GM23338 (cell line): ENCODE measurements at regions not wholly inside any gene's neighbourhood (a gene's known extent, or its start where the extent isn't known, plus 50 kb on each side); places are given as distances from the start of the nearest gene placed in this dataset.
A peak's percentile ranks its signal among the peaks of the same experiment; 100 is the strongest.

Experiments used
- ATAC-seq: fragments of 200-7000 bp; cut with Tn5 transposase; 3 replicates; pipeline ENCODE4 v1.9.1; 2020
- DNase-seq: peaks from one replicate; pipeline ENCODE4 v3.0.0-alpha.2; 2015; ENCODE audit warnings: low spot score
- H2AFZ ChIP-seq: fragments of 200-600 bp; sonication (generic); 2 replicates; pipeline ENCODE4 v1.8.0; 2016; ENCODE audit warnings: antibody characterized with exemption, mild to moderate bottlenecking, moderate library complexity
- H3F3A ChIP-seq: fragments of 200-600 bp; sonication (generic); replicated peaks from 2 replicates; pipeline ENCODE4 v1.8.0; 2017; ENCODE audit warnings: antibody characterized with exemption, mixed run types, low read depth
- H3K27ac ChIP-seq: fragments of 200-600 bp; sonication (generic); 2 replicates; pipeline ENCODE4 v1.6.1; 2016; ENCODE audit warnings: low read depth
- H3K27me3 ChIP-seq: fragments of 200-600 bp; sonication (generic); 2 replicates; pipeline ENCODE4 v1.8.0; 2016; ENCODE audit warnings: mild to moderate bottlenecking, mixed run types, moderate library complexity; ENCODE audit not compliant: insufficient read depth
- H3K36me3 ChIP-seq: fragments of 200-600 bp; sonication (generic); 2 replicates; pipeline ENCODE4 v1.8.0; 2016; ENCODE audit warnings: mild to moderate bottlenecking; ENCODE audit not compliant: insufficient read depth
- H3K4me1 ChIP-seq: fragments of 200-600 bp; sonication (generic); 2 replicates; pipeline ENCODE4 v1.8.0; 2016; ENCODE audit warnings: mild to moderate bottlenecking, moderate library complexity; ENCODE audit not compliant: insufficient read depth
- H3K4me2 ChIP-seq: fragments of 200-600 bp; sonication (generic); 2 replicates; pipeline ENCODE4 v1.7.1; 2017; ENCODE audit warnings: mixed run types
- H3K4me3 ChIP-seq: fragments of 200-600 bp; sonication (generic); 2 replicates; pipeline ENCODE4 v1.6.1; 2016; ENCODE audit warnings: mixed run types
- H3K79me2 ChIP-seq: fragments of 200-600 bp; sonication (generic); replicated peaks from 2 replicates; pipeline ENCODE4 v1.8.0; 2017; ENCODE audit warnings: mild to moderate bottlenecking; ENCODE audit not compliant: insufficient read depth
- H3K9me2 ChIP-seq: fragments of 200-600 bp; sonication (generic); 2 replicates; pipeline ENCODE4 v1.8.0; 2017; ENCODE audit not compliant: insufficient read depth
- H4K20me1 ChIP-seq: fragments of 200-600 bp; sonication (generic); replicated peaks from 2 replicates; pipeline ENCODE4 v1.8.0; 2017; ENCODE audit warnings: mild to moderate bottlenecking; ENCODE audit not compliant: insufficient read depth
- H3K27ac Mint-ChIP-seq: 2 replicates; pipeline ENCODE4 v1.8.0; 2020; ENCODE audit warnings: inconsistent platforms, mild to moderate bottlenecking, moderate library complexity, mixed read lengths
- H3K27me3 Mint-ChIP-seq: 3 replicates; pipeline ENCODE4 v1.8.0; 2022; ENCODE audit warnings: low read depth, mild to moderate bottlenecking, moderate library complexity, mixed read lengths, inconsistent platforms; ENCODE audit not compliant: insufficient read depth, poor library complexity
- H3K36me3 Mint-ChIP-seq: 3 replicates; pipeline ENCODE4 v1.8.0; 2021; ENCODE audit warnings: low read depth, mild to moderate bottlenecking, inconsistent platforms, moderate library complexity, mixed read lengths
- H3K4me1 Mint-ChIP-seq: 3 replicates; pipeline ENCODE4 v1.8.0; 2020; ENCODE audit warnings: mild to moderate bottlenecking, inconsistent platforms, mixed read lengths
- H3K4me3 Mint-ChIP-seq: 3 replicates; pipeline ENCODE4 v1.8.0; 2021; ENCODE audit warnings: moderate library complexity, mild to moderate bottlenecking, inconsistent platforms, mixed read lengths
- H3K9me3 Mint-ChIP-seq: 3 replicates; pipeline ENCODE4 v1.8.0; 2020; ENCODE audit warnings: moderate library complexity, mild to moderate bottlenecking, inconsistent platforms, mixed read lengths
- CREB1 ChIP-seq: fragments of 250-450 bp; sonication (Bioruptor Pico); IDR thresholded peaks from 2 replicates; pipeline ENCODE4 v1.5.0; 2020; ENCODE audit warnings: low read depth, mild to moderate bottlenecking, moderate library complexity
- CTCF ChIP-seq, 2 experiments: fragments of 200-600 bp in 1 of 2; sonication (generic) in 1 of 2; conservative IDR thresholded peaks; 2 replicates each; pipeline versions ENCODE4 v1.5.1 to v1.6.1; 2016 to 2017; ENCODE audit warnings: antibody characterized with exemption in 2 of 2, low read depth in 2 of 2, mild to moderate bottlenecking in 2 of 2, moderate library complexity in 1 of 2
- ETS1 ChIP-seq: IDR thresholded peaks from 2 replicates; pipeline ENCODE4 v1.6.1; 2016; ENCODE audit warnings: antibody characterized with exemption
- EZH2phosphoT487 ChIP-seq: fragments of 200-600 bp; sonication (generic); IDR thresholded peaks from one replicate; pipeline ENCODE4 v1.8.1; 2018; ENCODE audit warnings: antibody characterized with exemption; ENCODE audit not compliant: unreplicated experiment
- JUNB ChIP-seq: IDR thresholded peaks from one replicate; pipeline ENCODE4 v1.6.1; 2016; ENCODE audit warnings: antibody characterized with exemption; ENCODE audit not compliant: unreplicated experiment
- NANOG ChIP-seq: IDR thresholded peaks from 2 replicates; pipeline ENCODE4 v1.6.1; 2016; ENCODE audit warnings: antibody characterized with exemption, borderline replicate concordance
- POLR2AphosphoS5 ChIP-seq: IDR thresholded peaks from 2 replicates; pipeline ENCODE4 v1.6.1; 2016; ENCODE audit warnings: antibody characterized with exemption, low read depth
- REST ChIP-seq: IDR thresholded peaks from one replicate; pipeline ENCODE4 v1.6.1; 2018; ENCODE audit warnings: antibody characterized with exemption; ENCODE audit not compliant: unreplicated experiment
- STAT1 ChIP-seq: IDR thresholded peaks from one replicate; pipeline ENCODE4 v1.6.1; 2016; ENCODE audit warnings: antibody characterized with exemption; ENCODE audit not compliant: unreplicated experiment
- ZNF114 ChIP-seq: fragments of 250-450 bp; sonication (Bioruptor Pico); IDR thresholded peaks from 2 replicates; pipeline ENCODE4 v1.5.0; 2020; ENCODE audit warnings: mild to moderate bottlenecking, moderate library complexity
- ZNF331 ChIP-seq: fragments of 250-450 bp; sonication (Bioruptor Pico); IDR thresholded peaks from 2 replicates; pipeline ENCODE4 v1.5.0; 2020; ENCODE audit warnings: low read depth, mild to moderate bottlenecking, moderate library complexity

GRCh38 chr1:229990326-229990725 lies 76.7 kb upstream of the GALNT2 start:
- Histone ChIP-seq H3K4me1 (no peaks in the 10 kb centered on the region), H4K20me1 (no peaks in the 10 kb centered on the region), H3K79me2 (no peaks in the 10 kb centered on the region), H3K4me2 (no peak overlapping the region), H3F3A (no peaks in the 10 kb centered on the region), H2AFZ (0 out of 2 replicates have a peak overlapping the region, but pooled peaks have one; percentile 43), H3K36me3 (no peaks in the 10 kb centered on the region), H3K4me3 (no peak overlapping the region), H3K27ac (no peak overlapping the region), H3K27me3 (no peaks in the 10 kb centered on the region), H3K9me2 (no peaks in the 10 kb centered on the region)
- Mint-ChIP-seq H3K27ac (no peak overlapping the region), H3K4me1 (0 out of 3 replicates have a peak, but pooled peaks cover 2% of the 10 kb centered on the region), H3K36me3 (no peaks in the 10 kb centered on the region), H3K9me3 (no peaks in the 10 kb centered on the region), H3K4me3 (no peak overlapping the region), H3K27me3 (peaks cover 1% of the 10 kb centered on the region)
- ATAC-seq (no peak), DNase-seq (no peak)
- TF ChIP-seq ZNF331 (CRISPR knock-in tag) (no peak), ZNF114 (CRISPR knock-in tag) (no peak), CREB1 (no peak)

GRCh38 chr1:229991104-229991513 lies 75.9 kb upstream of the GALNT2 start:
- Histone ChIP-seq H3K27ac (no peak overlapping the region), H3K4me3 (no peak overlapping the region), H3K27me3 (no peaks in the 10 kb centered on the region), H4K20me1 (no peaks in the 10 kb centered on the region), H3K4me2 (no peak overlapping the region), H3K36me3 (no peaks in the 10 kb centered on the region), H3F3A (no peaks in the 10 kb centered on the region), H3K79me2 (no peaks in the 10 kb centered on the region), H3K4me1 (no peaks in the 10 kb centered on the region), H3K9me2 (no peaks in the 10 kb centered on the region), H2AFZ (0 out of 2 replicates have a peak overlapping the region, but pooled peaks have one; percentile 43)
- Mint-ChIP-seq H3K4me1 (0 out of 3 replicates have a peak, but pooled peaks cover 2% of the 10 kb centered on the region), H3K9me3 (no peaks in the 10 kb centered on the region), H3K27ac (0 out of 2 replicates have a peak overlapping the region, but pooled peaks have one; percentile 7), H3K27me3 (peaks cover 1% of the 10 kb centered on the region), H3K4me3 (no peak overlapping the region), H3K36me3 (no peaks in the 10 kb centered on the region)
- no peak for TF ChIP-seq JUNB
- DNase-seq (no peak), ATAC-seq (no peak)

GRCh38 chr1:229991724-229992333 lies 75.2 kb upstream of the GALNT2 start:
- H3K36me3 ChIP-seq, result no peaks in the 10 kb centered on the region
- no peaks in the 10 kb centered on the region for H3K4me1 ChIP-seq
- no peaks in the 10 kb centered on the region for H3F3A ChIP-seq
- peaks cover 1% of the 10 kb centered on the region for H3K27me3 Mint-ChIP-seq
- H3K36me3 Mint-ChIP-seq, result no peaks in the 10 kb centered on the region
- H3K4me3 Mint-ChIP-seq, result no peak overlapping the region
- no peaks in the 10 kb centered on the region for H4K20me1 ChIP-seq
- no peak overlapping the region for H3K4me2 ChIP-seq
- H2AFZ ChIP-seq, result no peak overlapping the region
- no peaks in the 10 kb centered on the region for H3K9me2 ChIP-seq
- no peak overlapping the region for H3K27ac Mint-ChIP-seq
- no peak overlapping the region for H3K27ac ChIP-seq
- H3K4me1 Mint-ChIP-seq, result 0 out of 3 replicates have a peak, but pooled peaks cover 2% of the 10 kb centered on the region
- no peaks in the 10 kb centered on the region for H3K9me3 Mint-ChIP-seq
- DNase-seq (no peak), ATAC-seq (no peak)
- no peaks in the 10 kb centered on the region for H3K79me2 ChIP-seq
- H3K4me3 ChIP-seq, result no peak overlapping the region
- no peaks in the 10 kb centered on the region for H3K27me3 ChIP-seq
- TF ChIP-seq CTCF (conservative IDR thresholded peaks at IDR 0.05; ENCODE audit: low read depth in 2 of 2) (no peak), JUNB (no peak), REST (no peak), POLR2AphosphoS5 (no peak), ETS1 (no peak), STAT1 (no peak), ZNF114 (CRISPR knock-in tag) (no peak), EZH2phosphoT487 (no peak), NANOG (no peak)
